IPS-15b (cell line): ENCODE measurements at regions not wholly inside any gene's neighbourhood (a gene's known extent, or its start where the extent isn't known, plus 50 kb on each side); places are given as distances from the start of the nearest gene placed in this dataset.

Experiments
- H3K27me3 ChIP-seq: one replicate; pipeline ENCODE4 v1.6.1; 2013; ENCODE audit warnings: low read length; ENCODE audit not compliant: control insufficient read depth, insufficient read depth
- H3K36me3 ChIP-seq: one replicate; pipeline ENCODE4 v1.6.1; 2013; ENCODE audit warnings: low read length; ENCODE audit not compliant: control insufficient read depth, insufficient read depth
- H3K4me1 ChIP-seq: one replicate; pipeline ENCODE4 v1.6.1; 2013; ENCODE audit warnings: mild to moderate bottlenecking, low read length; ENCODE audit not compliant: control insufficient read depth, insufficient read depth
- H3K4me3 ChIP-seq: one replicate; pipeline ENCODE4 v1.5.1; 2013; ENCODE audit warnings: low read depth, low read length
- H3K9ac ChIP-seq: one replicate; pipeline ENCODE4 v1.6.1; 2013; ENCODE audit warnings: low read depth, mild to moderate bottlenecking, low read length
- H3K9me3 ChIP-seq: one replicate; pipeline ENCODE4 v1.6.1; 2013; ENCODE audit warnings: mild to moderate bottlenecking, low read length; ENCODE audit not compliant: control insufficient read depth, insufficient read depth

DNA sequence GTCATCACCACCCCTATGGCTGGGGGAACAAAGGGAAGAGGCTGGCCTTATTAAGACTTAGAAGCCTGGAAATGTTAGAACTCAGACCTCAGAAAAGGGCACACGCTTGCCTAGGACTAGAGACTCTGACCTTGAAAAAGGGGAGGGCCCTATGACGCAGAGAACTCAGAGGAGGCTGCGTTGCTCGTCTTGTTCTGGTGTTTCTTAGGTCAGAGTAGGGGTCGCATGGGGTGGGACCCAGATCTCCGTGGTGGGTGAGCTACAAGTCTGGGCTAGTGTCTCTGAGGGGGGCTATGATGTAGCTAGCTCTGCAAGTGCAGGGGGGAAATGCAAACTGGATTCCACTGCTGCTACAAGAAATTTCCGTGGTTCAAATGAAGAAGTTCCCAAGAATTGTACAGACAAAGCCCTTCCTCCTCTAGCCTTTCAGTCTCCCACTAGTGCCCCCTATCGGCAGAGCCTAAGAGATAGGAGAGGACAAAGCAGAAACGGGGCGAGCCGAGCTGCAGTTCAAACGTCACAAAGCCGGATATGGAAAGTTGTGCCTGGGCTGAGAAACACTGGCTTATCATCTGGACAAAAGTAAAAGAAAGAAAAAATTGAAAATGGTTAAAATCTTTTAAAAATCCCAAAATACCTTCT lies 392.9 kb upstream of the ROBO2 start:
- Histone ChIP-seq H3K9me3 (no peaks in the 10 kb centered on the region), H3K4me1 (no peaks in the 10 kb centered on the region), H3K9ac (no peak overlapping the region), H3K36me3 (no peaks in the 10 kb centered on the region), H3K4me3 (no peak overlapping the region), H3K27me3 (no peaks in the 10 kb centered on the region)

GRCh38 chr3:76651784-76652183 lies 388.1 kb upstream of the ROBO2 start:
- Histone ChIP-seq H3K9ac (no peak overlapping the region), H3K4me1 (peaks cover 11% of the 10 kb centered on the region), H3K36me3 (no peaks in the 10 kb centered on the region), H3K27me3 (peaks cover 5% of the 10 kb centered on the region), H3K9me3 (no peaks in the 10 kb centered on the region), H3K4me3 (no peak overlapping the region)

DNA sequence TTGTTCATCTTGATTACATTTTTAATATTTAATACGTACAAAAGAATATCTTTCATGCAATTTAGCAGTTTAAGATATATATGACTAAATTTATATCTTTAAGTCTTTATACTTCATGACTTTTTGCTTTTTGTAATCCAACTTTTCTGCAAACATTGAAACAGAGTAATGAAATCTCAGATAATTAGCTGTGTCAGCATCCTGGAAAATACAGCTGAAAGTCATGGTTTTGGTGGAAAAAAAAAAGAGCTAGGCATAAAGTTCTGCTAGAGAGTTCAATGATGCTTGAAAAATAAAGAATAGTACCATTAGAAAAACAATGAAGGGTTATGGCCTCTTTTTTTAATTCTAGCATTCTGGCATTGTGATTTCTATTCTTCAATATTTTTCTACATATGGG lies 387.4 kb upstream of the ROBO2 start:
- Histone ChIP-seq H3K9me3 (no peaks in the 10 kb centered on the region), H3K36me3 (no peaks in the 10 kb centered on the region), H3K27me3 (peaks cover 5% of the 10 kb centered on the region), H3K4me3 (no peak overlapping the region), H3K9ac (no peak overlapping the region), H3K4me1 (peaks cover 11% of the 10 kb centered on the region)

- no peaks in the 10 kb centered on the region for H3K36me3 ChIP-seq
- no peak overlapping the region for H3K9ac ChIP-seq
- H3K4me1 ChIP-seq = peaks cover 11% of the 10 kb centered on the region
Measured at GRCh38 chr3:76653640-76654251, 386.2 kb upstream of the ROBO2 start.

DNA sequence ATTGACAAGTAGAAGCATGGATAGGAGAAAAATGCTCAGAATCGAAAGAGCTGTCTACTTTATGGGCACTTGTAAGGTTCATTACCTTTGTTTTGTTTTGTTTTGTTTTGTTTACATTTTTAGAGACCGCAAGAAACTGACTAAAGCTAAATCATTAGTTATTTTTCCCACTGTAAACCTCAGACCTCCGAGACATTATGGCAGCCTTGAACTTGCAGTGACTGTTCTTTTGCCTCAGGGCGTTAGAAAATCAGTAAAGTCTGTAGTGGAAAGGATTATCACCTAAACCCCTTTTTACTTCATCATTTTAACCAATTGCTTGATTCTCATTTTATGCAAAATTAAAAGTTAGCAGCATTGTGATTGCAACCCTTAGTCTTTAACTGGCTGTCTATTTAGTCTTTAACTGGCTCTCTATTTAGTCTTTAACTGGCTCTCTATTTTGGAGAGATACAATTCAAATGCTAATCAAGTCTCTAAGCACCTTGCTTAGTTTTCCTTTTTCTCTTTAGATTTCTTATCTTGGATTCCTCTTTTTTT lies 383.3 kb upstream of the ROBO2 start:
- peaks cover 17% of the 10 kb centered on the region for H3K4me1 ChIP-seq
- no peak overlapping the region for H3K4me3 ChIP-seq
- H3K9ac ChIP-seq = no peak overlapping the region
- H3K36me3 ChIP-seq = no peaks in the 10 kb centered on the region
- no peaks in the 10 kb centered on the region for H3K9me3 ChIP-seq
- H3K27me3 ChIP-seq = peaks cover 5% of the 10 kb centered on the region

More at GRCh38 chr3:76653640-76654251, 386.2 kb upstream of the ROBO2 start:
- H3K27me3 ChIP-seq = peaks cover 5% of the 10 kb centered on the region
- H3K9me3 ChIP-seq = no peaks in the 10 kb centered on the region
- H3K4me3 ChIP-seq = no peak overlapping the region

DNA sequence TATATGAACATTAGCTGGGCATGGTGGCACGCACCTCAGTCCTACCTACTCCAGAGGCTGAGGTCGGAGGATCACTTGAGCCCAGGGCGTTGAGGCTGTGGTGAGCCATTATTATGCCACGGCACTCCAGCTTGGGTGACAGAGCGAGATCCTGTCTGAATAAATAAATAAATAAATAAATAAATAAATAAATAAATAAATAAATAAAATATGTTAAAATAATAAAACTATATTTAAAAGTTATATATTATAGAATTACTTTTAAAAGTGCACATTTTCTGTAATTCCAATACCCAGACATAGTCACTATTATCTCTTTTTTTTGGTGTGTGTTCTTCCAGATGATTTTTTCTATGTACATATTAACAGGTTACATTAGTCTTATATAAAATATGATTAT lies 382.0 kb upstream of the ROBO2 start:
- peaks cover 5% of the 10 kb centered on the region for H3K27me3 ChIP-seq
- no peaks in the 10 kb centered on the region for H3K9me3 ChIP-seq
- H3K36me3 ChIP-seq = no peaks in the 10 kb centered on the region
- H3K4me3 ChIP-seq = no peak overlapping the region
- H3K9ac ChIP-seq = no peak overlapping the region
- H3K4me1 ChIP-seq = peaks cover 17% of the 10 kb centered on the region

GRCh38 chr3:76661527-76662250 lies 378.2 kb upstream of the ROBO2 start:
- Histone ChIP-seq H3K9ac (peak overlapping the region; percentile 9), H3K36me3 (no peaks in the 10 kb centered on the region), H3K9me3 (no peaks in the 10 kb centered on the region), H3K4me1 (peaks cover 14% of the 10 kb centered on the region), H3K27me3 (no peaks in the 10 kb centered on the region), H3K4me3 (no peak overlapping the region)

DNA sequence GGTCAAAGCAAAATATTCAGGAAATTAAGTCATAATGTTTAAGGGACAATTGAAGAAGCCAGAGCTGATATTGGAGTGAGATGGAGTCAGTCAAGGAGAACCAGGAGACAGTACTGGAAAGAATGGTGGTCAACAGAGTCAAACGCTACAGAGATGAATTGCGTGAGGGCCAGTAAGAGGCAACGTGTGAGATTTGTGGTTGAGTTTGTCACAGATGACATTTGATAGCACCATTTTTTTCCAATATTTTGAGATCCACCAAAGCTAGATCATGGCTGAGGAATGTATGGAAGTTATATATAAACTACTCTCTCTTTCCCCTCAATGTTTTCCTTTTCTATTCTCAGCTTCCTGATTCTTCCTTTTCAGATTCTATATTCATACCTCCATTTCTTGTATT lies 375.1 kb upstream of the ROBO2 start:
- H3K9ac ChIP-seq = no peak overlapping the region
- H3K4me1 ChIP-seq = peaks cover 14% of the 10 kb centered on the region

GRCh38 chr3:76668653-76669052 lies 371.2 kb upstream of the ROBO2 start:
- no peaks in the 10 kb centered on the region for H3K36me3 ChIP-seq
- H3K9ac ChIP-seq = no peak overlapping the region
- H3K9me3 ChIP-seq = no peaks in the 10 kb centered on the region
- peaks cover 8% of the 10 kb centered on the region for H3K4me1 ChIP-seq
- H3K27me3 ChIP-seq = no peaks in the 10 kb centered on the region
- H3K4me3 ChIP-seq = no peak overlapping the region

More for the DNA sequence above, 375.1 kb upstream of the ROBO2 start:
- Histone ChIP-seq H3K9me3 (no peaks in the 10 kb centered on the region), H3K4me3 (no peak overlapping the region), H3K36me3 (no peaks in the 10 kb centered on the region), H3K27me3 (no peaks in the 10 kb centered on the region)

DNA sequence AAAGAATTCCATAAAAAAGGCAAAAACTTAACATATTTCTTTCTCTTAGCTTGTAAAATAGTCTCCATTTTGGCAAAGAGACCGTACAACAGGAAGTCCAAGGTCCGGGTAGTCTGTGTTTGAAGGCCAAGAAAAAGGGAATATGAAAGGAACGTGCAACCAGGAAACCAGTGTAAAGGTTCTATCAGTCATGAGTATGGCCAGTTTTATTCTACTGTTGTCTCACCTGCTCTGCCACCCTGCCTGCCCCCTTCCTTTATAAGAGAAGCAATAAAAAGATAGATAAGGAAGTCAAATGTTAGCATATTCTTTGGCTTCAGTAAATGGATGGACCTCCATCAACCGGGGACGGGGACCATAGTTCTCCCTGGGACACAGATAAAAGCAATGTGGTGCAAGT lies 370.6 kb upstream of the ROBO2 start:
- H3K9ac ChIP-seq = no peak overlapping the region
- no peaks in the 10 kb centered on the region for H3K36me3 ChIP-seq
- no peak overlapping the region for H3K4me3 ChIP-seq
- peaks cover 4% of the 10 kb centered on the region for H3K4me1 ChIP-seq
- H3K9me3 ChIP-seq = no peaks in the 10 kb centered on the region
- H3K27me3 ChIP-seq = no peaks in the 10 kb centered on the region

- H3K9me3 ChIP-seq = no peaks in the 10 kb centered on the region
- H3K4me1 ChIP-seq = peaks cover 4% of the 10 kb centered on the region
Measured at GRCh38 chr3:76673171-76673570, 366.7 kb upstream of the ROBO2 start.

DNA sequence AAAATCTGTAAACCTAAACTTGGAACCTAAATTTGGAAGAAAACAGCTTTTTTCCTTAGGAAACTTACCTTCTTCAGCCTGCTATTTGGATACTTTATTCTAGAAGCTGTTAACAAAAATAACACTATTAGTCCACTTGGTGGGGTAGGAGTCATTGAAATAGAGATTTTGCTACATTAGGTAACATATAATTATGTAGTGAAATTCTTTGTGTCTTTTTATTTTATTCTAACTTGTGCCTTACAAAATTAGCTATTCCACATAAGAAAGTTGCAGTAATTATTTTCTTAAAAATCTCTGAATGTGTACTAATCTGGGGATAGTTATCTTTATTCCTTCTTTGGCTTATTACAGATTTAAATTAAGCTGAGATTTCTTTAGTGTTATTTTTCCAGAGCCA lies 360.4 kb upstream of the ROBO2 start:
- no peaks in the 10 kb centered on the region for H3K27me3 ChIP-seq

More at GRCh38 chr3:76673171-76673570, 366.7 kb upstream of the ROBO2 start:
- Histone ChIP-seq H3K36me3 (no peaks in the 10 kb centered on the region), H3K27me3 (no peaks in the 10 kb centered on the region), H3K4me3 (no peak overlapping the region), H3K9ac (no peak overlapping the region)

More for the DNA sequence above, 360.4 kb upstream of the ROBO2 start:
- H3K4me1 ChIP-seq = peaks cover 11% of the 10 kb centered on the region
- H3K9me3 ChIP-seq = no peaks in the 10 kb centered on the region
- H3K9ac ChIP-seq = no peak overlapping the region
- H3K36me3 ChIP-seq = no peaks in the 10 kb centered on the region
- H3K4me3 ChIP-seq = no peak overlapping the region
